ENCODE measurements at regions not wholly inside any gene's neighbourhood (a gene's known extent, or its start where the extent isn't known, plus 50 kb on each side); places are given as distances from the start of the nearest gene placed in this dataset.

- H2AK5ac ChIP-seq (ENCODE audit: low read depth, low read length): no peak overlapping the region
- CTCF ChIA-PET: no interaction called here
- H3K4ac ChIP-seq (ENCODE audit: low read depth, low read length): no peak overlapping the region
- no peak overlapping the region for H2AK9ac ChIP-seq (replicated peaks; ENCODE audit: low read depth, low read length, poor library complexity)
- intact Hi-C loops (cut with micrococcal nuclease): no loop called here
- no peak overlapping the region for H3K4me3 ChIP-seq (ENCODE audit: insufficient read depth, low read depth, low read length)
- TF ChIP-seq RFX5 (IDR thresholded peaks at IDR 0.05; ENCODE audit: low read depth, low read length) (no peak), USF2 (IDR thresholded peaks at IDR 0.05; ENCODE audit: low read depth, low read length) (no peak), NFE2L2 (IDR thresholded peaks at IDR 0.05; ENCODE audit: low read depth, low read length) (no peak), RAD21 (IDR thresholded peaks at IDR 0.05; ENCODE audit: low read length) (no peak), SMC3 (IDR thresholded peaks at IDR 0.05; ENCODE audit: low read depth, low read length) (no peak), POLR2A (IDR thresholded peaks at IDR 0.05; ENCODE audit: low read depth, low read length) (no peak), MAFK (IDR thresholded peaks at IDR 0.05; ENCODE audit: low read depth, low read length) (no peak), MXI1 (IDR thresholded peaks at IDR 0.05; ENCODE audit: borderline replicate concordance, low read depth, low read length) (no peak), MAZ (IDR thresholded peaks at IDR 0.05; ENCODE audit: borderline replicate concordance, low read depth, low read length) (no peak), BHLHE40 (IDR thresholded peaks at IDR 0.05; ENCODE audit: low read depth, low read length) (no peak), CHD1 (IDR thresholded peaks at IDR 0.05; ENCODE audit: low read depth, low read length) (no peak), RCOR1 (IDR thresholded peaks at IDR 0.05; ENCODE audit: insufficient replicate concordance, low read length) (no peak), ELK1 (IDR thresholded peaks at IDR 0.05; ENCODE audit: borderline replicate concordance, low read depth, low read length) (no peak), FOS (IDR thresholded peaks at IDR 0.05; ENCODE audit: low read depth, low read length) (no peak), CTCF (conservative IDR thresholded peaks at IDR 0.05; ENCODE audit: low read depth, low read length) (no peak), CEBPB (IDR thresholded peaks at IDR 0.05; ENCODE audit: low read depth, low read length) (no peak)
- H3K18ac ChIP-seq (ENCODE audit: low read depth, low read length): no peak overlapping the region
- dilution Hi-C loops (cut with HindIII; ENCODE audit: low sequenced_read_pairs, unreplicated experiment): no loop called here
- no peaks in the 10 kb centered on the region for H3K27me3 ChIP-seq (ENCODE audit: control insufficient read depth, insufficient read depth, low read length)
- H2AFZ ChIP-seq (replicated peaks; ENCODE audit: low read length, poor library complexity): no peak overlapping the region
- H3K27ac ChIP-seq (ENCODE audit: insufficient read depth, low read length): no peak overlapping the region
- no peak overlapping the region for H2BK120ac ChIP-seq (ENCODE audit: low read depth, low read length)
- H4K20me1 ChIP-seq (ENCODE audit: insufficient read depth, low read length): no peaks in the 10 kb centered on the region
- no peak overlapping the region for H2BK20ac ChIP-seq (ENCODE audit: low read depth, low read length)
- no peak overlapping the region for H3K56ac ChIP-seq (ENCODE audit: extremely low read depth, insufficient read depth, low read length)
- in situ Hi-C loops (cut with MboI; ENCODE audit: low sequenced_read_pairs): no loop called here
- H2BK15ac ChIP-seq (ENCODE audit: low read depth, low read length): no peak overlapping the region
- H3K9ac ChIP-seq (ENCODE audit: low read depth, low read length): no peak overlapping the region
- no peaks in the 10 kb centered on the region for H3K9me1 ChIP-seq (ENCODE audit: insufficient read depth, low read length)
- ATAC-seq (ENCODE audit: low read depth) (no peak), DNase-seq (no peak)
- no peak overlapping the region for H3K23ac ChIP-seq (ENCODE audit: low read depth, low read length)
- H3K9me3 ChIP-seq (ENCODE audit: control insufficient read depth, insufficient read depth, low read length): no peaks in the 10 kb centered on the region; the same call in 1 of the 2 replicates
- H3K79me1 ChIP-seq (ENCODE audit: low read depth in 1 of 2, low read length in 2 of 2): no peaks in the 10 kb centered on the region
- POLR2A ChIA-PET (ENCODE audit: unreplicated experiment): no interaction called here
- no peak overlapping the region for H2BK5ac ChIP-seq (ENCODE audit: low read depth, low read length, poor library complexity, severe bottlenecking)
- no peak overlapping the region for H4K5ac ChIP-seq (ENCODE audit: low read depth, low read length)
- H4K8ac ChIP-seq (ENCODE audit: low read depth in 2 of 2, low read length in 2 of 2): no peak overlapping the region
- no peaks in the 10 kb centered on the region for H3K4me1 ChIP-seq (ENCODE audit: control insufficient read depth, insufficient read depth, low read length)
- BruUV-seq (replicated peaks): no TSS peak
- H3K14ac ChIP-seq (replicated peaks; ENCODE audit: low read depth, low read length): no peak overlapping the region
- no peak overlapping the region for H4K91ac ChIP-seq (ENCODE audit: insufficient read depth, low read depth, low read length)
- H3K4me2 ChIP-seq (ENCODE audit: low read depth, low read length): no peak overlapping the region
- no peaks in the 10 kb centered on the region for H3K36me3 ChIP-seq (ENCODE audit: control insufficient read depth, insufficient read depth, low read length)
These were observed 1288.7 kb upstream of the SORCS1 start for GRCh38 chr10:108453166-108453565.

All from IMR-90 (cell line).